OCI-LY7 (cell line): ENCODE measurements at regions not wholly inside any gene's neighbourhood (a gene's known extent, or its start where the extent isn't known, plus 50 kb on each side); places are given as distances from the start of the nearest gene placed in this dataset.

Experiments used
- BruUV-seq: library from RNA; stranded (reverse); fragments of 400-500 nt; replicated peaks from 2 replicates; lab custom pipeline; 2021; lab: Mats Ljungman, UMichigan
- CTCF ChIA-PET: fragments of 300-600 bp; sonication (Branson Sonifier 250); formaldehyde crosslinking; loops from one replicate; lab custom pipeline; 2022; ENCODE audit warnings: antibody characterized with exemption; ENCODE audit not compliant: unreplicated experiment; lab: Charles Lee
- POLR2A ChIA-PET: fragments of 300-600 bp; sonication (Branson Sonifier 250); formaldehyde crosslinking; loops from one replicate; lab custom pipeline; 2022; ENCODE audit warnings: antibody characterized with exemption; lab: Charles Lee
- DNase-seq: peaks from one replicate; pipeline ENCODE4 v3.0.0-alpha.2; 2015; ENCODE audit warnings: low spot score
- H2AFZ ChIP-seq: fragments of 200-600 bp; sonication (generic), shearing (Covaris generic); 2 replicates; pipeline ENCODE4 v1.6.1; 2014; ENCODE audit warnings: mild to moderate bottlenecking, antibody characterized with exemption, low read length, moderate library complexity
- H3K27ac ChIP-seq: fragments of 200-600 bp; sonication (generic); 2 replicates; pipeline ENCODE4 v1.5.1; 2014; ENCODE audit warnings: mixed run types, low read depth, mild to moderate bottlenecking, moderate library complexity, low read length, inconsistent platforms; ENCODE audit not compliant: poor library complexity, severe bottlenecking
- H3K36me3 ChIP-seq: fragments of 200-600 bp; sonication (generic); 2 replicates; pipeline ENCODE4 v1.6.1; 2014; ENCODE audit warnings: mild to moderate bottlenecking, antibody characterized with exemption, low read length, moderate library complexity, mixed read lengths; ENCODE audit not compliant: insufficient read depth
- H3K4me1 ChIP-seq: fragments of 200-600 bp; sonication (generic); 2 replicates; pipeline ENCODE4 v1.5.1; 2014; ENCODE audit warnings: mild to moderate bottlenecking, low read length; ENCODE audit not compliant: insufficient read depth, poor library complexity, severe bottlenecking
- H3K4me2 ChIP-seq: fragments of 200-600 bp; sonication (generic); 2 replicates; pipeline ENCODE4 v1.6.1; 2014; ENCODE audit warnings: mild to moderate bottlenecking, low read length
- H3K4me3 ChIP-seq: fragments of 200-600 bp; sonication (generic); 2 replicates; pipeline ENCODE4 v1.5.1; 2014; ENCODE audit warnings: mild to moderate bottlenecking, low read depth, low read length; ENCODE audit not compliant: poor library complexity, severe bottlenecking
- H3K79me2 ChIP-seq: fragments of 200-600 bp; sonication (generic); 2 replicates; pipeline ENCODE4 v1.6.1; 2016; ENCODE audit warnings: low read depth, mild to moderate bottlenecking, low read length, moderate library complexity, mixed read lengths; ENCODE audit not compliant: insufficient read depth
- H3K9me2 ChIP-seq: fragments of 200-600 bp; sonication (generic); 2 replicates; pipeline ENCODE4 v1.6.1; 2016; ENCODE audit warnings: mild to moderate bottlenecking, low read length, mixed read lengths; ENCODE audit not compliant: insufficient read depth
- H3K9me3 ChIP-seq: fragments of 200-600 bp; sonication (generic); 2 replicates; pipeline ENCODE4 v1.6.1; 2014; ENCODE audit warnings: mild to moderate bottlenecking, mixed run types, low read length, mixed read lengths
- H4K20me1 ChIP-seq: fragments of 200-600 bp; sonication (generic); 2 replicates; pipeline ENCODE4 v1.6.1; 2014; ENCODE audit warnings: mild to moderate bottlenecking, antibody characterized with exemption, low read length, moderate library complexity, mixed read lengths; ENCODE audit not compliant: insufficient read depth
- CTCF ChIP-seq: fragments of 200-600 bp; sonication (generic); conservative IDR thresholded peaks from 2 replicates; pipeline ENCODE4 v1.5.1; 2014; ENCODE audit warnings: mild to moderate bottlenecking, antibody characterized with exemption, low read length, moderate library complexity, mixed read lengths
- EZH2phosphoT487 ChIP-seq: fragments of 200-600 bp; sonication (generic); IDR thresholded peaks from 2 replicates; pipeline ENCODE4 v1.6.1; 2018; ENCODE audit warnings: low read depth, borderline replicate concordance, mild to moderate bottlenecking, mixed run types, antibody characterized with exemption, low read length, moderate library complexity, mixed read lengths
- intact Hi-C: fragments of 100-400 bp; cut with micrococcal nuclease; formaldehyde crosslinking; loops from one replicate; pipeline ENCODE4 v1.10.0; 2022; ENCODE audit not compliant: unreplicated experiment

- ChIA-PET CTCF (no interaction called here), POLR2A (no interaction called here)
- Histone ChIP-seq H2AFZ (no peak overlapping the region), H3K4me3 (no peak overlapping the region), H3K4me1 (no peaks in the 10 kb centered on the region), H3K9me3 (no peaks in the 10 kb centered on the region), H4K20me1 (no peaks in the 10 kb centered on the region), H3K27ac (no peak overlapping the region), H3K9me2 (no peaks in the 10 kb centered on the region), H3K4me2 (no peak overlapping the region), H3K36me3 (no peaks in the 10 kb centered on the region), H3K79me2 (no peaks in the 10 kb centered on the region)
- no peak for DNase-seq
- no TSS peak for BruUV-seq
- intact Hi-C loops, result no loop called here
- no peak for TF ChIP-seq EZH2phosphoT487
- no peak for TF ChIP-seq CTCF
Measured at GRCh38 chr13:109380457-109380856, 405.9 kb downstream of the IRS2 start.

GRCh38 chr13:109379930-109380329 is 406.5 kb downstream of the IRS2 start:
- no peak for DNase-seq
- ChIA-PET POLR2A (no interaction called here), CTCF (no interaction called here)
- Histone ChIP-seq H3K27ac (no peak overlapping the region), H3K9me3 (no peaks in the 10 kb centered on the region), H3K9me2 (no peaks in the 10 kb centered on the region), H3K4me1 (no peaks in the 10 kb centered on the region), H3K4me3 (no peak overlapping the region), H3K79me2 (no peaks in the 10 kb centered on the region), H2AFZ (no peak overlapping the region), H3K36me3 (no peaks in the 10 kb centered on the region), H3K4me2 (no peak overlapping the region), H4K20me1 (no peaks in the 10 kb centered on the region)
- no TSS peak for BruUV-seq
- TF ChIP-seq CTCF (no peak), EZH2phosphoT487 (no peak)
- intact Hi-C loops, result no loop called here

GRCh38 chr13:109376936-109377335 is 409.4 kb downstream of the IRS2 start:
- CTCF ChIA-PET, result no interaction called here
- Histone ChIP-seq H3K27ac (no peak overlapping the region), H3K4me3 (no peak overlapping the region), H3K79me2 (no peaks in the 10 kb centered on the region), H3K36me3 (no peaks in the 10 kb centered on the region), H3K4me1 (no peaks in the 10 kb centered on the region), H3K9me3 (no peaks in the 10 kb centered on the region), H2AFZ (no peak overlapping the region), H4K20me1 (no peaks in the 10 kb centered on the region), H3K9me2 (no peaks in the 10 kb centered on the region), H3K4me2 (no peak overlapping the region)
- no peak for TF ChIP-seq CTCF
- no peak for TF ChIP-seq EZH2phosphoT487
- intact Hi-C loops, result no loop called here
- no peak for DNase-seq
- no TSS peak for BruUV-seq
- POLR2A ChIA-PET, result interaction anchor here (0.6 kb wide), 1 partner anchor 407 kb away, joined by 4 read pairs; no protein-coding TSS in a partner anchor
